ENCODE measurements at regions not wholly inside any gene's neighbourhood (a gene's known extent, or its start where the extent isn't known, plus 50 kb on each side); places are given as distances from the start of the nearest gene placed in this dataset. TPM values are rescaled to one million over a fixed set of nuclear protein-coding genes. Genes with fewer than 3 reads are reported as not detected.

Small RNAs in the stretch of these regions (small RNA-seq; reads per million reads assigned to genes)
- gene AC024581.2 (not detected), gene RNU6-1232P (not detected)
